Stimulated activated CD4-positive, alpha-beta T cell treated with anti-CD3 and anti-CD28 coated beads, Interleukin-12 subunit alpha, Interleukin-12 subunit beta, amount 100 ng/mL, for 48 hours (primary cell): ENCODE measurements at regions not wholly inside any gene's neighbourhood (a gene's known extent, or its start where the extent isn't known, plus 50 kb on each side); places are given as distances from the start of the nearest gene placed in this dataset.
"Not testable (repeated sequence)": the region's sequence is repeated elsewhere in the genome, so short reads cannot be mapped to it uniquely, and the experiment has no call there.

Source experiments
- DNase-seq, 3 donors: peaks; one replicate each; pipeline ENCODE4 v3.0.0-alpha.2; 2020; ENCODE audit warnings: low read depth in 2 of 3, low spot score in 1 of 3

GRCh38 chr4:149203256-149204001, 612.2 kb downstream of the IQCM start:
- DNase-seq, result no peak

GRCh38 chr4:149202117-149202516, 613.5 kb downstream of the IQCM start:
- DNase-seq, result no peak

- DNase-seq, result no peak
These were observed 616.0 kb downstream of the IQCM start for GRCh38 chr4:149199594-149199993.

GRCh38 chr4:149194061-149194460, 621.6 kb downstream of the IQCM start:
- no peak for DNase-seq

- no peak for DNase-seq
These were observed 627.9 kb downstream of the IQCM start for GRCh38 chr4:149187726-149188125.

GRCh38 chr4:149183638-149184037, 632.0 kb downstream of the IQCM start:
- DNase-seq, result no peak

- DNase-seq, result not testable (repeated sequence)
These were observed 634.2 kb downstream of the IQCM start for GRCh38 chr4:149181459-149181858.

GRCh38 chr4:149176039-149176438, 639.6 kb downstream of the IQCM start:
- no peak for DNase-seq

- DNase-seq, result no peak
These were observed 640.1 kb downstream of the IQCM start for GRCh38 chr4:149175549-149175948.

GRCh38 chr4:149173241-149174013, 642.2 kb downstream of the IQCM start:
- DNase-seq, result no peak

GRCh38 chr4:149168645-149169044, 647.0 kb downstream of the IQCM start:
- no peak for DNase-seq

GRCh38 chr4:149166876-149167275, 648.8 kb downstream of the IQCM start:
- DNase-seq, result no peak

GRCh38 chr4:149166365-149166764, 649.3 kb downstream of the IQCM start:
- no peak for DNase-seq

- DNase-seq, result no peak
These were observed 651.4 kb downstream of the IQCM start for GRCh38 chr4:149164282-149164681.

- no peak for DNase-seq
These were observed 654.4 kb downstream of the IQCM start for GRCh38 chr4:149161247-149161646.

- no peak for DNase-seq
These were observed 655.3 kb downstream of the IQCM start for GRCh38 chr4:149160370-149160769.

GRCh38 chr4:149158817-149159216, 656.8 kb downstream of the IQCM start:
- no peak for DNase-seq

GRCh38 chr4:149145803-149146202, 669.8 kb downstream of the IQCM start:
- no peak for DNase-seq

- DNase-seq, result no peak
These were observed 671.6 kb downstream of the IQCM start for GRCh38 chr4:149144060-149144459.

- no peak for DNase-seq
These were observed 674.3 kb downstream of the IQCM start for GRCh38 chr4:149141391-149141790.

- DNase-seq, result no peak
These were observed 674.8 kb downstream of the IQCM start for GRCh38 chr4:149140841-149141240.

- no peak for DNase-seq
These were observed 678.6 kb downstream of the IQCM start for GRCh38 chr4:149136951-149137620.
